HG02588 (cell line): ENCODE measurements at regions not wholly inside any gene's neighbourhood (a gene's known extent, or its start where the extent isn't known, plus 50 kb on each side); places are given as distances from the start of the nearest gene placed in this dataset.
"Not testable (repeated sequence)": the region's sequence is repeated elsewhere in the genome, so short reads cannot be mapped to it uniquely, and the experiment has no call there.

Source experiments
- ATAC-seq: cut with Tn5 transposase; IDR thresholded peaks from one replicate; pipeline ENCODE4 v1.9.1; 2021; ENCODE audit warnings: mild to moderate bottlenecking, moderate library complexity; ENCODE audit not compliant: unreplicated experiment

DNA sequence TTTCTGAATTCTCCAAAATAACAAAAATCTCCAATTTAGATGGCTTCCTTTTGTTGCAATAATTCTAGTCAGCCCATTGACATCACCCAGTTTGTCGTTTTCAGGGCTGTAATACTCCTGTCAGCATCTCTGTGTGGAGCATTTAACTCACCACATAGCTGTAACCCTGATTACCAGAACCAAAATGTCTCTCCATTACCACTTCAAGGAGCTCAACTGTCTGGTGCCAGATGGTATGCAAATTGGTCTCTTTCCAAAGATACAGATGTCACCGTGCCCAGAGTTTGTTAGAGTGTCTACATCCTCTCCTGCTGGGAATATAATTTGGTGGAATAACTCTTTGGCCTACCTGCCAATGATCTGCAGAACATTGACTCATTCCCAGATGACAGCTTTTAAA, 350.3 kb upstream of the POT1 start:
- ATAC-seq, result no peak

DNA sequence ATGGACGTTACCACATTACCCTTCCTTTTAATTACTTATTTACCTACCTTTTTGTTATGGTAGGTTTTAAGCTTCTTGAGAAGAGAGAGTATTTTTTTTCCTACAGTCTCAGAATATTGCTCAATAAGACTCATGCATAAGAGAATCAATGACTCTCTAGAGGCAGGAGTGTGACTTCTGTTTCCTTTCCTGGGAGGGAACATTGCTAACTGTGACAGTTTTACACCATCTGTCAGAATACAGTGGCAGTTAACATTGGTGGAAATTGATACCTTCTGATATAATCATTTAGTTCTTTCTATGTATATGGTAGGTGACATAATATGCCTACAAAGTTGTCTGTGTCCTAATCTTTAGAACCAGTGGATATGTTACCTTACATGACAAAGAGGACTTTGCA, 348.7 kb upstream of the POT1 start:
- no peak for ATAC-seq

DNA sequence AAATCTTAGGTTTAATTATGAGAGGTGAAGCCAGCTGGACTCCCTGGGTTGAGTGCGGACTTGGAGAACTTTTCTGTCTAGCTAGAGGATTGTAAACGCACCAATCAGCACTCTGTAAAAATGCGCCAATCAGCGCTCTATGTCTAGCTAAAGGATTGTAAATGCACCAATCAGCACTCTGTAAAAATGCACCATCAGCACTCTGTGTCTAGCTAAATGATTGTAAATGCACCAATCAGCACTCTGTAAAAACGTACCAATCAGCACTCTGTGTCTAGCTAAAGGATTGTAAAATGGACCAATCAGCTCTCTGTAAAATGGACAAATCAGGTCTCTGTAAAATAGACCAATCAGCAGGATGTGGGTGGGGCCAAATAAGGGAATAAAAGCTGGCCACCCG, 345.1 kb upstream of the POT1 start:
- not testable (repeated sequence) for ATAC-seq

DNA sequence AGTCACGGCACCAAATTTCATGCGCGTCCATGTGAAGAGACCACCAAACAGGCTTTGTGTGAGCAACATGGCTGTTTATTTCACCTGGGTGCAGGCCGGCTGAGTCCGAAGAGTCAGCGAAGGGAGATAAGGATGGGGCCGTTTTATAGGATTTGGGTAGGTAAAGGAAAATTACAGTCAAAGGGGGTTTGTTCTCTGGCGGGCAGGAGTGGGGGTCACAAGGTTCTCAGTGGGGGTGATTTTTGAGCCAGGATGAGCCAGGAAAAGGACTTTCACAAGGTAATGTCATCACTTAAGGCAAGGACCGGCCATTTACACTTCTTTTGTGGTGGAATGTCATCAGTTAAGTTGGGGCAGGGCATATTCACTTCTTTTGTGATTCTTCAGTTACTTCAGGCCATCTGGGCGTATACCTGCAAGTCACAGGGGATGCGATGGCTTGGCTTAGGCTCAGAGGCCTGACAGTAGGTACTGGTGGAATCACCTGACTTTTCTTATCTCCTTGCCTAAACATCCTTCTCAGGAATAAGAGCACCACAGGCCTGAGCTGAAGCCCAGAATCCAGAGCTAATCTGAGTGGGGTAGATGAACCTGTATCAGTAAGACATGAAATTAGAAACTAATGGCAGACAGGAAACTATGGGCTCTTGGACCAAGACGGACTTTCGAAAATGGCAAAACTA, 334.7 kb upstream of the POT1 start:
- ATAC-seq, result not testable (repeated sequence)

DNA sequence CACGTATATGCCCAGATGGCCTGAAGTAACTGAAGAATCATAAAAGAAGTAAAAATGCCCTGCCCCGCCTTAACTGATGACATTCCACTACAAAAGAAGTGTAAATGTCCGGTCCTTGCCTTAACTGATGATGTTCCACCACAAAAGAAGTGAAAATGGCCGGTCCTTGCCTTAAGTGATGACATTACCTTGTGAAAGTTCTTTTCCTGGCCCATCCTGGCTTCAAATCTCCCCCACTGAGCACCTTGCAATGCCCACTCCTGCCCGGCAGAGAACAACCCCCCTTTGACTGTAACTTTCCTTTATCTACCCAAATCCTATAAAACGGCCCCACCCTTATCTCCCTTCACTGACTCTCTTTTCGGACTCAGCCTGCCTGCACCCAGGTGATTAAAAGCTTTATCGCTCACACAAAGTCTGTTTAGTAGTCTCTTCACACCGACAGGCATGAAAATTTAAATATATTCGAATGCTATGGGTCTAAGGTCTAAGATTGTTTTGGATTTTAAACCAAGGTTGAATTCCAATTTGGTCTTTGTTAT, 329.3 kb upstream of the POT1 start:
- ATAC-seq, result not testable (repeated sequence)

DNA sequence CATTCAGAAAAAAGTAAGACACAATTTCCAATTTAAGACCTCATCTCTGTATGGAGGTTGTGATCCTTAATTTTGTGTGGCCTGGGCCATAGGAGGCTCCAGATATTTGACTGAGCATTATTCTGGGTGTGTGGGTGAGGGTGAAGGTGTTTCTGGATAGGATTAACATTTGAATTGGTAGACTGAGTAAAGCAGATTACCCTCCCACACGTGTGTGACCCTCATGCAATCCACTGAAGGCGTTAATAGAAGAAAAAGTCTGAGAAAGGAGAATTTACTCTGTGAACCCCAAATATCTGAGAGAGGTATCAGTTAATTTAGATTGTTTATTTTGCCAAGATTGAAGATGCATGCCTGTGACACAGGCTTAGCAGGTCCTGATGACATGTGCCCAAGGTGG, 328.0 kb upstream of the POT1 start:
- no peak for ATAC-seq

DNA sequence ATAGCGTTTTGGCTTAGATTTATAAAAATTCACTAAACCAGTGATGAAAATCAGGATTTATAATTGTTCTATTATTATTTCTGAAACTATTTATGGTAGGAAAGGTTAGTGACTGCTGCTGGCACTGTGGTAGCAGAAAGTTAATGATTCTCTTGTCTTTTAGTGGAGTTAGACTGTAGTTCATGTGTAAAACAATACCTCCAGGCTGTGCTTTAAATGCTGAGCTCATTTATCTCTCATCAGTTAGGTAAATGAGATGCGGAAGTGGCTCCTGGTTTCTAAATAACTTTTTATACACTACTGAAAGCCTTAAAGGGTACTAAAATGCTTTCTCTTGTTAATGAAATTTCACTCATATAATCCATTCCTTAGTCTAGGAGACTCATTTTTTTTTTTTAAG, 326.8 kb upstream of the POT1 start:
- ATAC-seq, result no peak

DNA sequence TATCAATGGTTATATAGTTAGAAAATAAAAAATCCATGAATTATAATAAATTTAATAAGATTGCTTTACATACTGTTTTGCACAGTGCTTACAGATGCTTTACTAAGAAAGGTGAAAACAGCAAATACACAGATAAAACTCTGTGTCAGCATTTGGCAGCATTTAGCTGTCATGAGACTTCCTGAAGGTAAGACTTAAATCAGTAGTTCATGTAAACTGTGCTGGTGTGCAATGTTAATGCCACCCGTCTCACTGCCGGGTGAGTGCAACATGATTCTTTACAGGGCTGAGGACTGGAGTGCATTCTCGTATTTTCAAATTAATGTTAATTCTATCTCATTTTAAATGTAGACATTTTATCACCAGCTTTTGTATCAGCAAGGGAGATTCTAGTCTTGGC, 326.2 kb upstream of the POT1 start:
- no peak for ATAC-seq

DNA sequence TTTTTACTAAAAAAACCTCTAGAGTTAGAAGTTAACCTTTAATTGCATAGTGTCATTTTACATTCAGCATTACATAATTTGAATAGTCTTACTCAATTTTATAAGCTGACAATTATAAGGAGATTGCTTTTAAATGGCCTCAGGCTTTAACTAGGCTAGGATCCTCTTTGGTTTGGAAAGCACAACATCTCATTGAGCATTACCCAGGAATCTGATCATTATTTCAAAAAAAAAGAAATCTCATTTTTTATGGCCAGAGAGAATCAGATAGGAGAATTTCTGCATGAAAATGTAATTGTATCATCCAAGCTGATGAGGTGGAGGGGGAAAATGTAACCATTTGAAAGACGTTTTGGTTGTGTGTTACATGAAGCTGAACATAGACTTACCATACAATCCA, 324.9 kb upstream of the POT1 start:
- no peak for ATAC-seq

DNA sequence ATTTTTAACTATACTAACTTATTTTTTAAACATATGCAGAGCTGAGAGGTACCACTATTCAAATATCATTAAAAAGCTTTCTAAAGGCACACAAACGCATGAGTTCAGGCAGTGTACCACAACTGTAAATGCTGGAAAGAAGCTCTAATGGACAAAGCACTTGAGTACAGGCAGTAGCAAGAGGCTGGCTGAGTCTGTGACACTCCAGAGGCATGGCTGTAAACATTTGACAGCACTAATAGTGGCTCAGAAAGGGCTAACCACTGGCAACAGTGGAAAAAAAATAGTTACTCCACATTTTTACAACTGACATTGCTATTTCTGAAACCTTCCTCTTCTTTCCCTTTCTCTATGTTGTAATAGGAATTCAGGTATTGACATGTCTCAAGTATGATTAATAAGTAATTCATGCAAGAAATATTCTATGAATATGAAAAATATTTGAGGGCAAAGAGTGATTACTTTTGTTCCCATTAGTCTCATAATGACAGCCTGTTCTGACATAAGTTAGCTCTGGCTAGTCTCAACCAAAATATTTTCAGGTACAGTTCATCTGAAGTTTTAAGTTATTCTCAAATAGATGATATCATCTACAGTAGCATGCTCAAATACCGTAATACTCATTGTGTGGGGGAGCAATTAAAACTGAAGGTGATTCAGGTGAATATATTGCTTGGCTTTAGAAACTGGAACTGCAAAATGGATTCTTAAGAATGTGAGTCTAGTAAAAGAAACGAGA, 324.0 kb upstream of the POT1 start:
- ATAC-seq, result no peak

DNA sequence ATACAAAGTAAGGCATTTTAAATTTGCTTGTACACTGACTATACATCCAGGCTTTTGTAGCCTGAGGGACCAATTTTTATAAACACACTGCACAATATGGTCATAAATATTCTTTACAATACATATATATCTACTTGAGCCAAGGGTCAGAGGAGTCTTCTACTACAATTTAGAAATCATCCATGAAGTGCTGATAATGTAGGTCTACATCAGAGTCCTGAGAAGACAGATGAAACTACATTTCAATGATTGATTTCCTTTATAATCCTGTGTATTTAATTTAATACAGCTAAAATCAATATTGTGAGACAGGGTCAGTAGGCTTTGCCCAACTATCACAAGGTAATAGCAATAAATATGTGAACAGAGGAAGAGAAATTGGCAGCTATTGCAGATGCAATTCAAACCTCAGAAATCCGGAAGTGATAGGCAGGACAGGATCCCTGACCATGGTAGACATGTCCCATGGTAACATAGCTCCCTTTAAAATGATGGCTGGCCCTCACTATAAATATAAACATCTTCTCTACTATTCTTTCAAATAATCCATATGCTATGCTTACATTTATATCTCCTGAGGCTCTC, 318.0 kb upstream of the POT1 start:
- ATAC-seq, result no peak

DNA sequence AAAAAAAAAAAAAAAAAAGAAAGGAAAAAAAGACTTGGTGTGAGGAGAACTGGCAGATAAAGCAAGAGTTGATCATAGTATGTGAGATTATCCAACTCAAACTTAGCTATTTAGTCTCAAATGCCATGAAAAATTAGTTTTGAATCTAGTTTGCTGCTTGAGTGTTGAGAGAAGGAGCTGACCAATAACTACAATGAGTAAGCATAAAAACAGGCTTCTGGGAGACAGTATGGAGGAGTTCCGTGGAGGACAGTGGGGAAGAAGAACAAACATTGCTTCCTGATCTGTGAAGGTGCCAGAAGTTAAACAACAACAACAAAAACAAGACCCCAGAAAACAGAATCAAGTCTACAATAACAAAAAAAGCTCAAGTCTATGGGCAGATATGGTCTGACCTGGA, 317.1 kb upstream of the POT1 start:
- no peak for ATAC-seq

DNA sequence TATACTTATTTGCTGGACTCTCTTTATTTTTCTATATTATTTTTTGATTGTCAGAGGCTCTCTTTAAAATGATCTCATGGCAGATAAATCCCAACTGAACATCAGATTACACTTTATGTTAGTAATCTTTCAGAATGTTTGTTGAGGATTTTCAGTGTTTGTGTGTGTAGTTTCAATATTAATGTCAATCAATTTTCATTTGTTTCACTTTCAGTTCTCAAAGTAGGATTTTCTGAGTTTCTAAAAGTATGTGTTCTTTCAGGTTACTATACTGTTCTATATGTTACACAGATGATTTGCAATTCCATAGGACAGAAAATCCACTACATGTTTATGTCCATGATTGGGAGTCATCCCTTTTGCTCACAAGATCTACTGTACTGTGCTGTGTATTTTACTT, 311.9 kb upstream of the POT1 start:
- no peak for ATAC-seq

DNA sequence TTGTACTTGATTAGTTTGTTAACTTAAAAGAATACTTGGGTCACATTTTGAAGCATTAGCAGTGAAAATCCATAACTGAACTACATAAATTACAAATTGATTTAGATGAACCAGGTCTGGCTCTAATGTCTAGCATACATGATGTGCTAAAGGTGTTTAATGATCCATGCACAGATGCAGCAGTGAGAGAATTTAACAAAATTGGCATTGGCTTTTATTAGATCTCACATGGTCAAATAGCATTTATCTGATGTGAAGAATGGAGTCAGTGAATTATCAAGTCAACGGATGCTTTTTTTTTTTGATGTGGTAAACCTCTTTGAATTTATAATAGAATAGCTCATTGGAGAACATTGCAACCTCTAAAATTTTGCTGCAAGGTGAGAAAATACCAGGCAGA, 293.0 kb upstream of the POT1 start:
- ATAC-seq, result no peak

DNA sequence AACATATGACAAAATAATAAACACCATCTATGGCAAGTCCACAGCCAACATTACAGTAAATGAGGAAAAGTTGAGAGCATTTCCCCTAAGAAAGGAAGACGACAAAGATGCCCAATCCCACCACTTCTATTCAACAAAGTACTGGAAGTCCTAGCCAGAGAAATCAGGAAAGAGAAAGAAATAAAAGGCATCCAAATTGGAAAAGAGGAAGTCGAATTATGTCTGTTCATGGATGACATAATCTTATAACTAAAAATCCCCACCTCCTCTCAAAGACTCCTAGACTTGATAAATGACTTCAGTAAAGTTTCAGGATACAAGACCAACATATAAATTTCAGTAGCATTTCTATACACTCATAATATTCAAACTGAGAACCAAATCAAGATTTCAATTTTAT, 288.5 kb upstream of the POT1 start:
- no peak for ATAC-seq

DNA sequence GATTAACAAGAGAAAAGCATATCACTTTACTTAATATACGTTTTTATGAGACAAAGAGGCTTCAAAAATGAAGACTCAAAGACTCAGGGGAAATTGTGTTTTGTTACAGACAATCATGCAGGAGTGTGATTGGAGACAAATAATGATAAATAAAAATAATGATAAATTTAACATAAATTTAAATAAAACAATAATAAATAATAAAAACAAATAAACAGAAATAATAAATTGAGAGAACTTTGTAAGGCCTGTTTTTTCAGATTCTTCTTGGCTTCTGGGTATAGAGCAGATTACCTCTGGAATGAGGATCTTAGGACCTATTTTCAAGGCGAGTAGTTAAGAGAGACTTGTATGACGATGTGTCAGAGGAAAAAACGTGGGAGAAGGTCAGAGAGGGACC, 271.4 kb upstream of the POT1 start:
- ATAC-seq, result no peak

DNA sequence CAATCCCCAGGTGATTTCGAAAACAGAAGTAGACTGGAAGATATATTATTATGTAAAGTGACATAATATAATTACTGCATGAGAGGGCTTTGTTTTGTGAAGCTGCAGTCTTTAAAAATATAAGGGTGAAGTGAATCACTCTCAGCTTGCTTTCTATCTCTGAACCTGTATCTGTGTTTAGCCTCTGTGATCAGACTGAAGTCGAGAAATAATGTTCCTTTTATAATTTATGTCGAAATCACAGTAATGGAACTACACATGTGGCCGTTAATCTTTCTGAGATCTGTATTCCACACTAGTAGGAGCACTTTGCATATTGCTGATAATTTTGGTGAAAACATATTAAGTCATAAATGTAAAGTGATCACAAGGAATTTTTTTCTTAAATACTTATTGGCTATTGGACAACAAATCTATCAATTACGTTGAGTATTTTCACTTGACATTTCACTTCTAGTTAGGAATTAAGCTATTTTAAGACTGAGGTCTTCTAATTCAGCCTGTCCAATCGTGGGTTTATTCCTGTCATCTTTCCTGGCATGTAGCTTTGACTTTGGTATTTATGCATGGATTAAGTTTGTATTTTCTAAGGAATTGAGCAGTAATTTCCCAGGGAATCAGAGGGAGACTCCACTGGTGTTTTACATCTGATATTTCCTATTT, 268.2 kb upstream of the POT1 start:
- no peak for ATAC-seq

DNA sequence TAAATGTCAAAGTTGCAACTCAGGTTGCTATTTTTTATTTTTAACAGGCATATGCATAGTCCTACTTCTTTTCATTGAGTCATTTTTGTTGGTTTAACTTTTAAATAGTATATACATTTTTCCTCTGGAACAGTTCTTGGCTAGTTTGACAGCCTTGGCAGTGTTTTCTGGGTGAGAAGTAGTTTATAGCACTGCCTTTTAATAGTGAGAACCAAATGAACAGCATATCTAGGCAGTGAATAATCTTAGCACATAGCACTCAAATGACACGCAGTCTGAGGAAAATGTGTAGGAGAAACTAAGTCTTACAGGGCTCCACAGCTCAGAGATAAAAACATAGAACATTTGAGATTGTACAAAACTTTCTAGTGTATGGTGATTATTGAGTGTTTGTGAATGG, 265.5 kb upstream of the POT1 start:
- no peak for ATAC-seq

DNA sequence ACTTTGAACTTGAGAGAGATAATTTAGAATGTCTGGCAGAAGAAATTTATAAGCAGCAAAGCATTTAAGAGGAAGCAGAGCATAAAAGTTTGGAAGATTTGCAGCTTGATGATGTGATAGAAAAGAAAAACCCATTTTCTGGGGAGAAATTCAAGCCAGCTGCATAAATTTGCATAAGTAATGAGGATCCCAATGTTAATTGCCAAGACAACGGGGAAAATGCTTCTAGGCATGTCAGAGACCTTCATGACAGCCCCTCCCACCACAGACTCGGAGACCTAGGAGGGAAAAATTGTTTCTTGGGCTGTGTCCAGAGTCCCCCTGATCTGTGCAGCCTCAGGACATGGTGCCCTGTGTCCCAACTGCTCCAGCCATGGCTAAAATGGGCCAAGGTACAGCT, 263.6 kb upstream of the POT1 start:
- no peak for ATAC-seq

DNA sequence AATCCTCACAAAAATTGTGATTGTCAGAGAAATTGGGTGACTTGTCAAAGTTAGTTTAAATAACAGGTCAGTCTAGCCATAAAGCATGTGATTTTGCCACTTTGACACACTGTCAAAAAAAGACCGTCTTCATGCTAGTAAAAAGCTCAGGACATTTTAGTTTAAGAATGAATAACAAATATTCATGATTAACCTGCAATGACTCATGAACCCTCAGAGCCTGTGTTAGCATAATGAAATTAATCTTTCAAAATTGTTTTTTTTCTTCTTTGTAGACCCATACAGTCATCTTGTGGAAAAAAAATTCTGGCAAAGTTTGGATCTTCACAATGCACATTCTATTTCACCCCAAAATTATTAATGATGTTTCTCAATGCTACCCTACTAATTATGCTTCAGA, 255.2 kb upstream of the POT1 start:
- no peak for ATAC-seq

DNA sequence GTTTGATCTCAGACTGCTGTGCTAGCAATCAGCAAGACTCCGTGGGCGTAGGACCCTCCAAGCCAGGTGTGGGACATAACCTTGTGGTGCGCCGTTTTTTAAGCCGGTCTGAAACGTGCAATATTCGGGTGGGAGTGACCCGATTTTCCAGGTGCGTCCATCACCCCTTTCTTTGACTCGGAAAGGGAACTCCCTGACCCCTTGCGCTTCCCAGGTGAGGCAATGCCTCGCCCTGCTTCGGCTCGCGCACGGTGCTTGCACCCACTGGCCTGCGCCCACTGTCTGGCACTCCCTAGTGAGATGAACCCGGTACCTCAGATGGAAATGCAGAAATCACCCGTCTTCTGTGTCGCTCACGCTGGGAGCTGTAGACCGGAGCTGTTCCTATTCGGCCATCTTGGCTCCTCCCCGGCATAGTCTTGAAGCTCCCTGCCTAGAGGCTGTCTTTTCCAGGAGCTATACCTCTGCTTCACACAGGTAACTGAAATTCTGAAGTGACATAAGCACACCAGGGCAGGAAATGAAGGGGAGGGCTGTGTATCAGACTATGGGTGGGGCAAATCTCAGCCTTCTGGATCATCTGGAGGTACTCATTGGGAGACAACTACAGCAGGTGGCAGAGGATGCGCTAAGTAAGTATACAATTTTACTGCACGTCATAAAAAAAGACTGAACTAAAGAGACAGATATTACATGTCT, 252.1 kb upstream of the POT1 start:
- ATAC-seq, result not testable (repeated sequence)
